ENCODE measurements at regions not wholly inside any gene's neighbourhood (a gene's known extent, or its start where the extent isn't known, plus 50 kb on each side); places are given as distances from the start of the nearest gene placed in this dataset.

DNA sequence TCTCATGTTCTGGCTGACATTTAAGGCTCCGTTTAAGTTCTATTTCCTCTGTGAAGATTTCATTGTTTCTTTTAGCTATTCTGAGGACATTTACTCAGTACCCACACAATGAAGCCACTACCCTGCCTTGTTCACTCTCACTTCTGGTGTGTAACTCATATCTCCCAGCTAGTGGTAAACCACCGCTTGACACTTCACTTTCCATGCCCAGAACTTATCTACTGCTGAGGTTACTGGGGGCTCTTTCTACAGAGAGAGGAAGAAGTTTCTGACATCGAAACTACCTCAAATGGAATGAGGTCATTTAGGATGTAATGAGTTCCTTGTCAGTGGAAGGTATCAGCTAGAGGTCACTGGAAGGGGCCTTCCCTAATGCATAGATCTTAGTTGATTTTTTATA is 501.5 kb downstream of the DMAC1 start:
- TF ChIP-seq CTCF (conservative IDR thresholded peaks at IDR 0.05) = no peak
- TF ChIP-seq EZH2 (IDR thresholded peaks at IDR 0.05; ENCODE audit: low read depth) = no peak
